A673 (cell line): ENCODE measurements at regions not wholly inside any gene's neighbourhood (a gene's known extent, or its start where the extent isn't known, plus 50 kb on each side); places are given as distances from the start of the nearest gene placed in this dataset.

ENCODE experiments used
- CTCF ChIP-seq: fragments of 300-800, 200-600 bp; sonication (generic); conservative IDR thresholded peaks from 2 replicates; pipeline ENCODE4 v1.5.1; 2017; ENCODE audit warnings: low read depth, mild to moderate bottlenecking, antibody characterized with exemption, low read length, moderate library complexity, mixed read lengths
- EZH2 ChIP-seq: fragments of 200-600 bp; sonication (generic); IDR thresholded peaks from 2 replicates; pipeline ENCODE4 v1.6.1; 2017; ENCODE audit warnings: borderline replicate concordance, low read depth, mild to moderate bottlenecking, mixed read lengths, antibody characterized with exemption, low read length; ENCODE audit not compliant: poor library complexity, severe bottlenecking

- TF ChIP-seq CTCF (no peak), EZH2 (no peak)
Observed at GRCh38 chr16:79429381-79430190, 171.0 kb downstream of the MAF start.
